ENCODE measurements at regions not wholly inside any gene's neighbourhood (a gene's known extent, or its start where the extent isn't known, plus 50 kb on each side); places are given as distances from the start of the nearest gene placed in this dataset.

DNA sequence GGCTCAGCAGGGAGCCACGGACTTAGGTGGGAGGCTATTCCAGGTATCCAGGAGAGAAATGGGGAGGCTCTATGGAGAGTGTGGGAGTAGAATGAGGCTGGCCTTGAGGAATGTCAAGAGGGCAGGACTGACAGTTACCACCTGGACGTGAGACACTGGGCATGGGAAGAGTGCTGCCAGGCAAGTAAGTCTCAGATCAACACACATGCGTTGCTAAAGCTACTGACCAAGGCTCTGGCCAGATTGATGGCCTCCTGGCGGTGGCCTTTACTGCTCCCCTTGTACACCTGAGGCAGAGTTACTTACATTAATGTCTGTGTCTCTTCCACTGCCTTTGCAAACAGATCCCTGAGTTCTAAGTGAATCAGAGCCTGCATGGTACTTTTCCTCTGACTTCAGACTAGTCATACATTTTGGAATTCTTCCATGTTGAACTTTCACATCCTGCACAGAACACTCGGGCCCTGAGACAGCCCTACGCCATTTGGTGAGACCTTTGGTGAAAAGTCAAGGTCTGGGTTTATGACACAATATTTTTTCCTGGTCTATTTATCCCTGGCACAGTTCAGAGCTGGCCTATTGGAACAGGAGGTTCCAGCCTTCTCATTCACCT is 398.8 kb upstream of the TRIB2 start:
- TF ChIP-seq YY1 (IDR thresholded peaks at IDR 0.05; ENCODE audit: insufficient read depth, insufficient read length) (no peak), ZNF274 (IDR thresholded peaks at IDR 0.05; ENCODE audit: low read depth, low read length) (no peak), SUZ12 (IDR thresholded peaks at IDR 0.05; ENCODE audit: extremely low read depth, insufficient read depth, insufficient read length) (no peak)
